ENCODE measurements at regions not wholly inside any gene's neighbourhood (a gene's known extent, or its start where the extent isn't known, plus 50 kb on each side); places are given as distances from the start of the nearest gene placed in this dataset.

DNA sequence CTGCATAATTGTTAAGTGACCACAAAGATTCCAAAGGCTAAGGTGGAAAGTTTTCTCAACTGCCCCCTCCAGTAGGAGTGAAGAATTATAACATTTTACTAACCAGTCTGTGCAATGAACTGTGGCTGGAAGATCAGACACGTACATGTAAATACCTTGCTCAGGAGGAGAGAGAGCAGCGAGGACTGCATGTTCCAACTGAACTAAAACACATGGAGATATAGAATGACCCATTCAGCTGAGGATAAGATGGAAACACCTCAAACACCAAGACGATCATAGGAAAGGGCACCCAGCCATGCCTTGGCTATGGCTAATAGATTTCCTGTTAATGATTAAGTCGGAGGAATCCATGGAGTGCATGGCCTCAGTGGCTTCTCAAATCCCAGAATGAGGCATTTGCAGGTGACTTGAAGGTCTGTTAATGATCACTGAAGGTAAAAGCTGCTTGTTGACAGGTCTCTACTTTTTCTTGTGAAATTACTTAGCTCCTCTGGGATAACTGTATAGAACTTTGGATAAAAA is 875.6 kb downstream of the TFAP2A start:
- no peak for TF ChIP-seq CTCF (IDR thresholded peaks at IDR 0.05; ENCODE audit: low read depth, low read length, missing input control)
- TF ChIP-seq, protein P1, sequence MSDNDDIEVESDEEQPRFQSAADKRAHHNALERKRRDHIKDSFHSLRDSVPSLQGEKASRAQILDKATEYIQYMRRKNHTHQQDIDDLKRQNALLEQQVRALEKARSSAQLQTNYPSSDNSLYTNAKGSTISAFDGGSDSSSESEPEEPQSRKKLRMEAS (IDR thresholded peaks at IDR 0.05), result no peak
- no peak for TF ChIP-seq FOXA1 (IDR thresholded peaks at IDR 0.05)
- no peak for TF ChIP-seq YY1 (IDR thresholded peaks at IDR 0.05)
- TF ChIP-seq REST (IDR thresholded peaks at IDR 0.05), result no peak
- no peak for TF ChIP-seq HNF4A (conservative IDR thresholded peaks at IDR 0.05)
- TF ChIP-seq RAD21 (IDR thresholded peaks at IDR 0.05), result no peak
- no peak for TF ChIP-seq TAF1 (conservative IDR thresholded peaks at IDR 0.05)
- TF ChIP-seq NR2F2 (IDR thresholded peaks at IDR 0.05), result no peak

Data from liver (tissue), 3 donors.